ENCODE measurements at regions not wholly inside any gene's neighbourhood (a gene's known extent, or its start where the extent isn't known, plus 50 kb on each side); places are given as distances from the start of the nearest gene placed in this dataset.
"Not testable (repeated sequence)": the region's sequence is repeated elsewhere in the genome, so short reads cannot be mapped to it uniquely, and the experiment has no call there.

DNA sequence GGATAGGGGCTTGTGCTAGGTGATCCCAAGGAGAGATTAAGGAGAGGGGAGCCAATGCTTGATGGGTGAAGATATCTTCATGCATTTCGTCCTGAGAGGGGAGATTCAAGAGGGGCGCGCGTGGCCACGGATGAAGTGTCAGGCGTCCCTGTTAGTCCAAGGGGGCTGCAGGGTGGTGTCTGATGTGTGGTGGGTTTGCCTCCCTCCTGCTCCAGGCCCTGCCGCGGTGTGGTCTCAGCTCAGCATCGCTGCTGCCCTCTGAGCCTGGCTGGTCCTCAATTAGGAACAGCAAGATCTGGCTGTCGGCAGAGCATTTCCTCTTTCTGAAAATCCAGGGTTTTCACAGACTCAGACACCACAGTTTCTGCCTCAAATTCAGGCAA lies 318.0 kb downstream of the THBS2 start:
- no peak for DNase-seq
- H3K27ac Mint-ChIP-seq (ENCODE audit: unreplicated experiment), result no peak overlapping the region
- TF ChIP-seq, protein P1, sequence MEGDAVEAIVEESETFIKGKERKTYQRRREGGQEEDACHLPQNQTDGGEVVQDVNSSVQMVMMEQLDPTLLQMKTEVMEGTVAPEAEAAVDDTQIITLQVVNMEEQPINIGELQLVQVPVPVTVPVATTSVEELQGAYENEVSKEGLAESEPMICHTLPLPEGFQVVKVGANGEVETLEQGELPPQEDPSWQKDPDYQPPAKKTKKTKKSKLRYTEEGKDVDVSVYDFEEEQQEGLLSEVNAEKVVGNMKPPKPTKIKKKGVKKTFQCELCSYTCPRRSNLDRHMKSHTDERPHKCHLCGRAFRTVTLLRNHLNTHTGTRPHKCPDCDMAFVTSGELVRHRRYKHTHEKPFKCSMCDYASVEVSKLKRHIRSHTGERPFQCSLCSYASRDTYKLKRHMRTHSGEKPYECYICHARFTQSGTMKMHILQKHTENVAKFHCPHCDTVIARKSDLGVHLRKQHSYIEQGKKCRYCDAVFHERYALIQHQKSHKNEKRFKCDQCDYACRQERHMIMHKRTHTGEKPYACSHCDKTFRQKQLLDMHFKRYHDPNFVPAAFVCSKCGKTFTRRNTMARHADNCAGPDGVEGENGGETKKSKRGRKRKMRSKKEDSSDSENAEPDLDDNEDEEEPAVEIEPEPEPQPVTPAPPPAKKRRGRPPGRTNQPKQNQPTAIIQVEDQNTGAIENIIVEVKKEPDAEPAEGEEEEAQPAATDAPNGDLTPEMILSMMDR (IDR thresholded peaks at IDR 0.05; ENCODE audit: insufficient read depth in 1 of 2, low read depth in 1 of 2, low read length in 1 of 2, severe bottlenecking in 1 of 2, unreplicated experiment in 1 of 2), result no peak
- no peaks in the 10 kb centered on the region for H3K36me3 Mint-ChIP-seq (ENCODE audit: insufficient read depth, unreplicated experiment)
- Histone ChIP-seq H3K4me1 (no peaks in the 10 kb centered on the region), H3K27me3 (replicated peaks; ENCODE audit: control insufficient read depth, insufficient read depth, low read length) (no peaks in the 10 kb centered on the region), H3K36me3 (ENCODE audit: control insufficient read depth, insufficient read depth, low read length) (no peaks in the 10 kb centered on the region), H3K9me3 (no peaks in the 10 kb centered on the region), H3K4me3 (ENCODE audit: low read depth, low read length) (no peak overlapping the region)
- H3K4me1 Mint-ChIP-seq (ENCODE audit: low read depth, unreplicated experiment), result no peaks in the 10 kb centered on the region
- no peaks in the 10 kb centered on the region for H3K27me3 Mint-ChIP-seq (ENCODE audit: insufficient read depth, unreplicated experiment)
- peaks cover 8% of the 10 kb centered on the region for H3K9me3 Mint-ChIP-seq (ENCODE audit: unreplicated experiment)
- intact Hi-C loops (cut with micrococcal nuclease; ENCODE audit: unreplicated experiment), result no loop called here
- H3K4me3 Mint-ChIP-seq (ENCODE audit: unreplicated experiment), result no peak overlapping the region
- ChIA-PET CTCF (no interaction called here), POLR2A (no interaction called here)
- BruUV-seq (replicated peaks), result no TSS peak

DNA sequence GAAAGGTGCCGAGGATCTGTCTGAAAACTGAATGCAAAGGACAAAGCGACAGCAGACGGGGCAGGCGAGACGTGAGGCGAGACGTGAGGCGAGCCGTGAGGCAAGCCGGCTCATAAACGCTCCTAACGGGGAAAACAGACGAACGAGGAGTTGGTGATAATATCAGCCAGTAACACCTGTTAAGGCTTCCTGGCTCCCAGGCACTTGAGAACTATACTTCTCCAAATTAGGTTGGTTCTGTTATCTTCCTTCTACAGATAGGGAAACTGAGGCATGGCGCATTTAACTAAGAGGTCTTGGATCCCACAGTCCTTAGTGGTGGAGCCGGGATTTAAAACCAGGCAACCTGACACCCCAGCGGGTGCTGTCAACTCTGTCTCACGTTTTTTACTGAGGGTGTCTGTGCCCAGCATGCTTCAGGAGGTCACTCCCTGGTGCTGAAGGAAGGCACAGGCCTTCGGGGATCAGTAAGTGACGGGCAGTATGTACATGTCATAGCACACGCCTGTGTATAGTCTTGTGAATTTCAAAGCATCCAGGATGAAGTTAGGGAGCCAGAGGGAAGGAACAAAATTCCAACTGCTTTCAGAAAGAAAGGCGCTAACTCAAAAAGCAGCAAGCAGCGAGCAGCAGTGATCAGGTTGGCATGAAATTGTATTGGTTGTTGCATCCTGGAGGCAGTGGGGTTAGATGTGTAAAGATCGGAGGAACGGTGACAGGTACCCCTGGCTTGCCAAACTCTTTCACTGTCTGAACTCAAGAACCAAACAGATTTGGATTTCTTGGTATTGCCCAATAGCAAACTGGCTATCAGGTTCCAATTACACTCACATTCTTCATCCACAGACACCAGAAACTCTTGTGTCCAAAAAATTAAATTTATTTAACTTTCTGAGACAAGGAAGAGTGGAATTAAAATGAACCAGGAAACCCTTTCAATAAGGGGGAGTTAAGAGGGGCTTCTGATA lies 318.7 kb downstream of the THBS2 start:
- Histone ChIP-seq H3K4me1 (no peaks in the 10 kb centered on the region), H3K9me3 (no peaks in the 10 kb centered on the region), H3K4me3 (ENCODE audit: low read depth, low read length) (no peak overlapping the region), H3K27me3 (replicated peaks; ENCODE audit: control insufficient read depth, insufficient read depth, low read length) (no peaks in the 10 kb centered on the region), H3K36me3 (ENCODE audit: control insufficient read depth, insufficient read depth, low read length) (no peaks in the 10 kb centered on the region)
- TF ChIP-seq, protein P1 (IDR thresholded peaks at IDR 0.05; ENCODE audit: insufficient read depth in 1 of 2, low read depth in 1 of 2, low read length in 1 of 2, severe bottlenecking in 1 of 2, unreplicated experiment in 1 of 2), result no peak
- no peak overlapping the region for H3K27ac Mint-ChIP-seq (ENCODE audit: unreplicated experiment)
- intact Hi-C loops (cut with micrococcal nuclease; ENCODE audit: unreplicated experiment), result no loop called here
- no peaks in the 10 kb centered on the region for H3K4me1 Mint-ChIP-seq (ENCODE audit: low read depth, unreplicated experiment)
- no peaks in the 10 kb centered on the region for H3K27me3 Mint-ChIP-seq (ENCODE audit: insufficient read depth, unreplicated experiment)
- no peak for DNase-seq
- H3K9me3 Mint-ChIP-seq (ENCODE audit: unreplicated experiment), result peaks cover 8% of the 10 kb centered on the region
- H3K36me3 Mint-ChIP-seq (ENCODE audit: insufficient read depth, unreplicated experiment), result no peaks in the 10 kb centered on the region
- H3K4me3 Mint-ChIP-seq (ENCODE audit: unreplicated experiment), result no peak overlapping the region
- ChIA-PET POLR2A (no interaction called here), CTCF (no interaction called here)
- no TSS peak for BruUV-seq (replicated peaks)

DNA sequence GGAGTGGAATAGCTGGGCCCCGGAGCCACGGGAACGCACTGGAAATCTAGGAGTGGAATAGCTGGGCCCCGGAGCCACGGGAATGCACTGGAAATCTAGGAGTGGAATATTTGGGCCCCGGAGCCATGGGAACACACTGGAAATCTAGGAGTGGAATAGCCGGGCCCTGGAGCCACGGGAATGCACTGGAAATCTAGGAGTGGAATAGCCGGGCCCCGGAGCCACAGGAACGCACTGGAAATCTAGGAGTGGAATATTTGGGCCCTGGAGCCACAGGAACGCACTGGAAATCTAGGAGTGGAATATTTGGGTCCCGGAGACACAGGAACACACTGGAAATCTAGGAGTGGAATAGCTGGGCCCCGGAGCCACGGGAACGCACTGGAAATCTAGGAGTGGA lies 321.5 kb downstream of the THBS2 start:
- H3K4me3 Mint-ChIP-seq (ENCODE audit: unreplicated experiment); H3K4me1 ChIP-seq; H3K9me3 Mint-ChIP-seq (ENCODE audit: unreplicated experiment); H3K4me1 Mint-ChIP-seq (ENCODE audit: low read depth, unreplicated experiment); POLR2A ChIA-PET; BruUV-seq (replicated peaks); intact Hi-C loops (cut with micrococcal nuclease; ENCODE audit: unreplicated experiment); DNase-seq; H3K36me3 ChIP-seq (ENCODE audit: control insufficient read depth, insufficient read depth, low read length); H3K27ac Mint-ChIP-seq (ENCODE audit: unreplicated experiment); CTCF ChIA-PET; H3K36me3 Mint-ChIP-seq (ENCODE audit: insufficient read depth, unreplicated experiment); H3K27me3 ChIP-seq (replicated peaks; ENCODE audit: control insufficient read depth, insufficient read depth, low read length); H3K27me3 Mint-ChIP-seq (ENCODE audit: insufficient read depth, unreplicated experiment); H3K4me3 ChIP-seq (ENCODE audit: low read depth, low read length); H3K9me3 ChIP-seq: not testable (repeated sequence)

DNA sequence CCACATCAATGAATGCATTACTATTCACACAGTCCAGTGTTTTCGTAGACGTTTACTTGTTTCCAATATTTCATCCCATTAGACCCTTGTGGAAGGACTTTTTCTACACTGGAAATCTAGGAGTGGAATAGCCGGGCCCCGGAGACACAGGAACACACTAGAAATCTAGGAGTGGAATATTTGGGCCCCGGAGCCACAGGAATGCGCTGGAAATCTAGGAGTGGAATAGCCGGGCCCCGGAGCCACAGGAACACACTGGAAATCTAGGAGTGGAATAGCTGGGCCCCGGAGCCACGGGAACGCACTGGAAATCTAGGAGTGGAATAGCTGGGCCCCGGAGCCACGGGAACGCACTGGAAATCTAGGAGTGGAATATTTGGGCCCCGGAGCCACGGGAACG lies 322.6 kb downstream of the THBS2 start:
- H3K4me1 Mint-ChIP-seq (ENCODE audit: low read depth, unreplicated experiment); POLR2A ChIA-PET; H3K9me3 ChIP-seq; H3K27ac Mint-ChIP-seq (ENCODE audit: unreplicated experiment); H3K36me3 ChIP-seq (ENCODE audit: control insufficient read depth, insufficient read depth, low read length); H3K27me3 ChIP-seq (replicated peaks; ENCODE audit: control insufficient read depth, insufficient read depth, low read length); H3K27me3 Mint-ChIP-seq (ENCODE audit: insufficient read depth, unreplicated experiment); H3K4me1 ChIP-seq; CTCF ChIA-PET; H3K36me3 Mint-ChIP-seq (ENCODE audit: insufficient read depth, unreplicated experiment); H3K4me3 Mint-ChIP-seq (ENCODE audit: unreplicated experiment); H3K4me3 ChIP-seq (ENCODE audit: low read depth, low read length); H3K9me3 Mint-ChIP-seq (ENCODE audit: unreplicated experiment); BruUV-seq (replicated peaks); intact Hi-C loops (cut with micrococcal nuclease; ENCODE audit: unreplicated experiment); DNase-seq: not testable (repeated sequence)
